Upper lobe of left lung (tissue), 6 donors: ENCODE measurements at regions not wholly inside any gene's neighbourhood (a gene's known extent, or its start where the extent isn't known, plus 50 kb on each side); places are given as distances from the start of the nearest gene placed in this dataset.

Source experiments
- ATAC-seq, 2 donors: fragments of 200-7000 bp; cut with Tn5 transposase; one replicate each; pipeline ENCODE4 v1.9.1; 2022; ENCODE audit warnings: mild to moderate bottlenecking in 2 of 2, moderate library complexity in 2 of 2; ENCODE audit not compliant: low FRiP score in 2 of 2
- DNase-seq, 2 donors: peaks; one replicate each; pipeline ENCODE4 v3.0.0-alpha.2; 2019 to 2020
- H3K27ac ChIP-seq, 4 donors: fragments of 200-600 bp; sonication (generic); one replicate each; pipeline ENCODE4 v1.5.1; 2016 to 2019
- H3K27me3 ChIP-seq, 4 donors: fragments of 200-600 bp; sonication (generic); one replicate each; pipeline ENCODE4 v1.5.1; 2017 to 2019
- H3K36me3 ChIP-seq, 4 donors: fragments of 200-600 bp; sonication (generic); one replicate each; pipeline ENCODE4 v1.5.1; 2016 to 2019
- H3K4me1 ChIP-seq, 4 donors: fragments of 200-600 bp; sonication (generic); one replicate each; pipeline ENCODE4 v1.5.1; 2018 to 2019
- H3K4me3 ChIP-seq, 4 donors: fragments of 200-600 bp; sonication (generic); one replicate each; pipeline ENCODE4 v1.5.1; 2017 to 2019; ENCODE audit warnings: mild to moderate bottlenecking in 2 of 4, moderate library complexity in 1 of 4
- H3K9me3 ChIP-seq, 4 donors: fragments of 200-600 bp; sonication (generic); one replicate each; pipeline ENCODE4 v1.5.1; 2018 to 2019
- EP300 ChIP-seq, 4 donors: sonication (generic); formaldehyde crosslinking; IDR thresholded peaks; one replicate each; pipeline ENCODE4 v1.5.1; 2017; ENCODE audit warnings: antibody characterized with exemption in 4 of 4, control low read depth in 2 of 4
- POLR2A ChIP-seq, 4 donors: fragments of 450-650 bp; IDR thresholded peaks; one replicate each; pipeline ENCODE4 v1.5.1; 2016 to 2017; ENCODE audit warnings: antibody characterized with exemption in 4 of 4, mild to moderate bottlenecking in 2 of 4
- POLR2AphosphoS5 ChIP-seq, 2 donors: sonication (generic); formaldehyde crosslinking; IDR thresholded peaks; one replicate each; pipeline ENCODE4 v1.5.1; 2017; ENCODE audit warnings: antibody characterized with exemption in 2 of 2
- WGBS, 2 donors: methylation state at CpG; one replicate each; pipeline ENCODE4 v1.1.5; 2017 to 2018; 5-methylcytosine and 5-hydroxymethylcytosine counted together
- TF ChIP-seq, protein P1 (sequence below), 6 experiments: fragments of 450-650 bp in 4 of 6; fragments of 200-600 bp in 2 of 6; sonication (generic) in 2 of 6; IDR thresholded peaks; one replicate each; pipeline ENCODE4 v1.5.1; 2016 to 2019; ENCODE audit warnings: antibody characterized with exemption in 6 of 6
- donor health status: DM: no; HTN: no; CAD: no; lungs with moderate emphysema.
- donor health status: DM: no; HTN: yes; CAD: no; lungs with severe emphysema.

DNA sequence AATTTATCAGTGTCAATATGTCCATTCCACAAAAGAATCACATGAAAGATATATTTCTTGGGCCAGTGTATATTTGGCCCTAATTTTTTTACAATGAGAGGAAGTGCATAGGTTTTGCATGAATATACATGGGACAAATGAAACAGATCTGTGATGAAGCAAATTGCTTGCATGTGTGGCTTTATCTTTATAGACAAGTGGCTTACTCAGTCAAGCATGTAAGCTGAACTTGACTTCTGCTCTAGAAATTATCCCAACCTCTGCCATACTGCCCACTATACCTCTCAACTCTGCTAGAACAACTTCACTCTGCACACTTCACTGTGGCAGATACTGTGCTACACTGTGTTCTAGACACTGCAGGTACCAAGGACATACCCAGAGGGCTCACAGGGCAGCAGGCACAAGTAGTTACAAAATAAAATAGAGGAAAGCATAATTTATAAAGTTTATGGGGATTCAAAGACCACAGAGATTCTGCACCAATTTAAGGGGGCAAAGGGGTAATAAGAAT, 349.2 kb upstream of the HSF2 start:
- H3K4me1 ChIP-seq, result no peaks in the 10 kb centered on the region
- no peak overlapping the region for H3K27ac ChIP-seq
- DNase-seq (no peak), ATAC-seq (no peak)
- no peak for TF ChIP-seq EP300 (IDR thresholded peaks at IDR 0.05)
- no peak for TF ChIP-seq POLR2A (IDR thresholded peaks at IDR 0.05)
- TF ChIP-seq, protein P1, sequence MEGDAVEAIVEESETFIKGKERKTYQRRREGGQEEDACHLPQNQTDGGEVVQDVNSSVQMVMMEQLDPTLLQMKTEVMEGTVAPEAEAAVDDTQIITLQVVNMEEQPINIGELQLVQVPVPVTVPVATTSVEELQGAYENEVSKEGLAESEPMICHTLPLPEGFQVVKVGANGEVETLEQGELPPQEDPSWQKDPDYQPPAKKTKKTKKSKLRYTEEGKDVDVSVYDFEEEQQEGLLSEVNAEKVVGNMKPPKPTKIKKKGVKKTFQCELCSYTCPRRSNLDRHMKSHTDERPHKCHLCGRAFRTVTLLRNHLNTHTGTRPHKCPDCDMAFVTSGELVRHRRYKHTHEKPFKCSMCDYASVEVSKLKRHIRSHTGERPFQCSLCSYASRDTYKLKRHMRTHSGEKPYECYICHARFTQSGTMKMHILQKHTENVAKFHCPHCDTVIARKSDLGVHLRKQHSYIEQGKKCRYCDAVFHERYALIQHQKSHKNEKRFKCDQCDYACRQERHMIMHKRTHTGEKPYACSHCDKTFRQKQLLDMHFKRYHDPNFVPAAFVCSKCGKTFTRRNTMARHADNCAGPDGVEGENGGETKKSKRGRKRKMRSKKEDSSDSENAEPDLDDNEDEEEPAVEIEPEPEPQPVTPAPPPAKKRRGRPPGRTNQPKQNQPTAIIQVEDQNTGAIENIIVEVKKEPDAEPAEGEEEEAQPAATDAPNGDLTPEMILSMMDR (IDR thresholded peaks at IDR 0.05), result no peak
- no peak for TF ChIP-seq POLR2AphosphoS5 (IDR thresholded peaks at IDR 0.05)
- no peaks in the 10 kb centered on the region for H3K27me3 ChIP-seq
- H3K36me3 ChIP-seq, result no peaks in the 10 kb centered on the region
- no peak overlapping the region for H3K4me3 ChIP-seq
- H3K9me3 ChIP-seq, result no peaks in the 10 kb centered on the region

DNA sequence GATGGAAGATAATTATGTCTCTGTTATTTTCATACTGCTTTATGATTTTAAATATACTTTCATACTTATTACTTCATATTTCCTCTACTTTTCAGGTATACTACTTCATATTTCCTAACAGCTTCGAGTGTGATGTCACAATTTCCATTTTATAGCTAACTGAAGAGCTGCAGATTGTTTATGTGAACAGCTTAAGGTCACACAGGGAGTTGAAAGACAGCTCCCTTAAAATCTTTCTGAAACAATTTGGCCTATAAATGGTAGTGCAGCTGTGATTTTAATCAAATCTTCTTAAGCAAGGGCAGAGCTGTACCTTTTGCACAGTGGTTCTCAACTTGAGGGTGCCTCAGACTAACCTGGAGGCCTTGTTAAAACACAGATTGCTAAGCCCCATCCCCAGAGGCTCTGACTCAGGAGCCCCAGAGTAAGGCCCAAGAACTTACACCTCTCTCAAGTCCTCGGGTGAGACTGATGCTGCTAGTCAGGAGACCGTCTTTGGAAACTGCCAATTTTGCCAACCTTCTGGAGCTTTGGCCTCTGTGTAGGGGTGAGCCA, 347.0 kb upstream of the HSF2 start:
- no peak for ATAC-seq
- no peaks in the 10 kb centered on the region for H3K36me3 ChIP-seq
- no peak for DNase-seq
- H3K27ac ChIP-seq, result no peak overlapping the region
- TF ChIP-seq POLR2A (IDR thresholded peaks at IDR 0.05), result no peak
- TF ChIP-seq, protein P1 (IDR thresholded peaks at IDR 0.05), result no peak
- TF ChIP-seq POLR2AphosphoS5 (IDR thresholded peaks at IDR 0.05), result no peak
- TF ChIP-seq EP300 (IDR thresholded peaks at IDR 0.05), result no peak
- H3K9me3 ChIP-seq, result no peaks in the 10 kb centered on the region
- WGBS, 2 donors, result 53 to 61% methylated on average over 3 of the region's 3 CpGs
- no peak overlapping the region for H3K4me3 ChIP-seq
- no peaks in the 10 kb centered on the region for H3K27me3 ChIP-seq
- H3K4me1 ChIP-seq, result no peaks in the 10 kb centered on the region

DNA sequence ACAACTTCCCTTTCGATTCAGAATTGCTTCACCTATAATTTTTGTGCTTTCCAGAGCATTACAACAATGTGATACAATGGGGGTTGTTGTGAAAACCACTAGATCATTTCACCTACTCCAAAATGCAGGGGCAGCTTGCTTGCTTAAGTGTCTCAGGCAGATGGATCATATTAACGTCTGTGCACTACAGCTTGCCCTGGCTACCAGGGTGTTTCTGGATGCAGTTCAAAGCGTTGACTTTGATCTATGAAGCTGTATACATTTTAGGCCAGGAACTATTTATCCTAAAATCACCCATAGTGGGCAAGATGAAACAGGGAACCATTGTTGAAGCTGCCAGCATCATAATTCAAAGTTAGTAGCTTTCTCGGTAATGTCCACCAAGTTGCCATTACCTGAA, 339.5 kb upstream of the HSF2 start:
- Histone ChIP-seq H3K27me3 (no peaks in the 10 kb centered on the region), H3K36me3 (no peaks in the 10 kb centered on the region), H3K27ac (no peak overlapping the region), H3K4me3 (no peak overlapping the region), H3K9me3 (no peaks in the 10 kb centered on the region), H3K4me1 (no peaks in the 10 kb centered on the region)
- 53 to 55% methylated on average over 4 of the region's 4 CpGs for WGBS, 2 donors
- TF ChIP-seq, protein P1 (IDR thresholded peaks at IDR 0.05), result no peak
- TF ChIP-seq POLR2A (IDR thresholded peaks at IDR 0.05) (no peak), EP300 (IDR thresholded peaks at IDR 0.05) (no peak), POLR2AphosphoS5 (IDR thresholded peaks at IDR 0.05) (no peak)
- DNase-seq (no peak), ATAC-seq (no peak)

DNA sequence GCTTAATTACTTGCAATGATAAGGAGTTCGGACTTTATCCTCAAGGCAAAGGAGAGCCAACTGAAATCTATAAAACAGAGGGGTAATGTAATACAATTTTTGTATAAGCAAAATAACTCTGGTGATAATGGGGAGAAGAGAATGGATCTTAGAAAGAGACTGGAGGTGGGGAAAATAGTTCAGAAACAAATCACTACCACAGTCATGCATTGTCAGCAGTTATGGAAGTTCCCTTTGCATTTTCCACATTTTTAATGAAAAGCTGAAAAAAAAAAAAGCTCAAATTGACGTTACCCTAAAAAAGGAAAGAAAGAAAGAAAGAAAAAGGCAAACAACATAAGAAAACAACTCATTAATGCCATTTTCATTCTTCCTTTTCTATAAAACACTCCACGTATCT, 337.6 kb upstream of the HSF2 start:
- Histone ChIP-seq H3K36me3 (no peaks in the 10 kb centered on the region), H3K4me1 (no peaks in the 10 kb centered on the region), H3K9me3 (no peaks in the 10 kb centered on the region), H3K4me3 (no peak overlapping the region), H3K27ac (no peak overlapping the region), H3K27me3 (no peaks in the 10 kb centered on the region)
- no peak for TF ChIP-seq POLR2A (IDR thresholded peaks at IDR 0.05)
- no peak for TF ChIP-seq EP300 (IDR thresholded peaks at IDR 0.05)
- TF ChIP-seq, protein P1 (IDR thresholded peaks at IDR 0.05), result no peak
- TF ChIP-seq POLR2AphosphoS5 (IDR thresholded peaks at IDR 0.05), result no peak
- 86 to 89% methylated on average over 3 of the region's 3 CpGs for WGBS, 2 donors
- ATAC-seq (no peak), DNase-seq (no peak)

DNA sequence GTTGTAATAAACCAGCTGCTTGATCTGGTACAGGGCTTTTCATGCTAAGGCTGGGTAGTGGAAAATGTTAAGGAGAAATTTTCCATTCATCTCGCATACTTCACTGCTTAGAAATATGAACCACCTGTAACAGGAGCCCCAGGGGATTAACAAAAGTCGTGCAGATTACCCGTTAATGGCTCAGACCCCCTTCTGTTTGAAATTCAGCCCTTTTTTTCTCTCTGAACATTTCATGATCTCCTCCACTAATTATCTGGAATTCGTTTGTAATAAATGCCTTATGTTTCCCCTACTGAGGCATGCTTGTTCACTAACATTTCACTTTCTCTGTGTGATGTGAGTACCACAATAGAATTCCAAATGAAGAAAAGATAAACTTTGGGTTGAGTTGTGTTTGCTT, 336.4 kb upstream of the HSF2 start:
- H3K27me3 ChIP-seq, result no peaks in the 10 kb centered on the region
- H3K4me1 ChIP-seq, result no peaks in the 10 kb centered on the region
- H3K4me3 ChIP-seq, result no peak overlapping the region
- WGBS, 2 donors, result 56 to 69% methylated on average over 4 of the region's 4 CpGs
- no peaks in the 10 kb centered on the region for H3K9me3 ChIP-seq
- H3K27ac ChIP-seq, result no peak overlapping the region
- no peak for ATAC-seq
- H3K36me3 ChIP-seq, result no peaks in the 10 kb centered on the region
- no peak for TF ChIP-seq EP300 (IDR thresholded peaks at IDR 0.05)
- no peak for TF ChIP-seq POLR2AphosphoS5 (IDR thresholded peaks at IDR 0.05)
- TF ChIP-seq, protein P1 (IDR thresholded peaks at IDR 0.05), result no peak
- no peak for TF ChIP-seq POLR2A (IDR thresholded peaks at IDR 0.05)
- DNase-seq, result no peak
